ENCODE measurements at regions not wholly inside any gene's neighbourhood (a gene's known extent, or its start where the extent isn't known, plus 50 kb on each side); places are given as distances from the start of the nearest gene placed in this dataset.

GRCh38 chr3:177899275-177900067, 636.8 kb upstream of the KCNMB2 start:
- Histone ChIP-seq H3K27ac (ENCODE audit: low read depth in 1 of 2, low read length in 2 of 2) (no peak overlapping the region), H3K9ac (ENCODE audit: low read depth in 1 of 2, low read length in 2 of 2) (no peak overlapping the region), H3K9me3 (ENCODE audit: control insufficient read depth in 4 of 4, low read length in 3 of 4) (peaks cover 11 to 23% (median 16%) of the 10 kb centered on the region in 4 donors), H3K4me3 (ENCODE audit: low read depth in 1 of 3, low read length in 3 of 3) (peak overlapping the region in 1 of 3 donors; percentile 7), H3K27me3 (ENCODE audit: control insufficient read depth in 4 of 4, insufficient read depth in 4 of 4, low read length in 3 of 4) (no peaks in the 10 kb centered on the region), H3K4me1 (ENCODE audit: control insufficient read depth in 4 of 4, insufficient read depth in 4 of 4, low read length in 3 of 4) (no peaks in the 10 kb centered on the region), H3K36me3 (ENCODE audit: control insufficient read depth in 4 of 4, insufficient read depth in 3 of 4, low read depth in 1 of 4, low read length in 3 of 4) (peaks cover 0 to 13% (median 5%) of the 10 kb centered on the region in 4 donors)
- DNase-seq (ENCODE audit: low spot score): no peak
- WGBS: 98% methylated on average over 9 of the region's 9 CpGs
- TF ChIP-seq TAF1 (conservative IDR thresholded peaks at IDR 0.05) (no peak), REST (IDR thresholded peaks at IDR 0.05) (no peak), FOXA1 (IDR thresholded peaks at IDR 0.05) (no peak), GABPA (IDR thresholded peaks at IDR 0.05 in 1 of 2, conservative IDR thresholded peaks at IDR 0.05 in 1 of 2) (no peak), HNF4G (IDR thresholded peaks at IDR 0.05) (no peak), SP1 (IDR thresholded peaks at IDR 0.05) (no peak), RXRA (IDR thresholded peaks at IDR 0.05) (no peak), YY1 (IDR thresholded peaks at IDR 0.05) (no peak), FOXA2 (IDR thresholded peaks at IDR 0.05) (no peak), EGR1 (IDR thresholded peaks at IDR 0.05; ENCODE audit: low read depth in 2 of 2) (no peak), RAD21 (IDR thresholded peaks at IDR 0.05) (no peak), JUND (IDR thresholded peaks at IDR 0.05) (no peak), HNF4A (conservative IDR thresholded peaks at IDR 0.05) (no peak), NR2F2 (IDR thresholded peaks at IDR 0.05) (no peak)
- TF ChIP-seq, protein P1, sequence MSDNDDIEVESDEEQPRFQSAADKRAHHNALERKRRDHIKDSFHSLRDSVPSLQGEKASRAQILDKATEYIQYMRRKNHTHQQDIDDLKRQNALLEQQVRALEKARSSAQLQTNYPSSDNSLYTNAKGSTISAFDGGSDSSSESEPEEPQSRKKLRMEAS (IDR thresholded peaks at IDR 0.05): no peak
- TF ChIP-seq, protein P2, sequence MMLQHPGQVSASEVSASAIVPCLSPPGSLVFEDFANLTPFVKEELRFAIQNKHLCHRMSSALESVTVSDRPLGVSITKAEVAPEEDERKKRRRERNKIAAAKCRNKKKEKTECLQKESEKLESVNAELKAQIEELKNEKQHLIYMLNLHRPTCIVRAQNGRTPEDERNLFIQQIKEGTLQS (IDR thresholded peaks at IDR 0.05): no peak
- TF ChIP-seq, protein P3, sequence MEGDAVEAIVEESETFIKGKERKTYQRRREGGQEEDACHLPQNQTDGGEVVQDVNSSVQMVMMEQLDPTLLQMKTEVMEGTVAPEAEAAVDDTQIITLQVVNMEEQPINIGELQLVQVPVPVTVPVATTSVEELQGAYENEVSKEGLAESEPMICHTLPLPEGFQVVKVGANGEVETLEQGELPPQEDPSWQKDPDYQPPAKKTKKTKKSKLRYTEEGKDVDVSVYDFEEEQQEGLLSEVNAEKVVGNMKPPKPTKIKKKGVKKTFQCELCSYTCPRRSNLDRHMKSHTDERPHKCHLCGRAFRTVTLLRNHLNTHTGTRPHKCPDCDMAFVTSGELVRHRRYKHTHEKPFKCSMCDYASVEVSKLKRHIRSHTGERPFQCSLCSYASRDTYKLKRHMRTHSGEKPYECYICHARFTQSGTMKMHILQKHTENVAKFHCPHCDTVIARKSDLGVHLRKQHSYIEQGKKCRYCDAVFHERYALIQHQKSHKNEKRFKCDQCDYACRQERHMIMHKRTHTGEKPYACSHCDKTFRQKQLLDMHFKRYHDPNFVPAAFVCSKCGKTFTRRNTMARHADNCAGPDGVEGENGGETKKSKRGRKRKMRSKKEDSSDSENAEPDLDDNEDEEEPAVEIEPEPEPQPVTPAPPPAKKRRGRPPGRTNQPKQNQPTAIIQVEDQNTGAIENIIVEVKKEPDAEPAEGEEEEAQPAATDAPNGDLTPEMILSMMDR (IDR thresholded peaks at IDR 0.05; ENCODE audit: low read depth, low read length, missing input control): no peak
- TF ChIP-seq, protein P4, sequence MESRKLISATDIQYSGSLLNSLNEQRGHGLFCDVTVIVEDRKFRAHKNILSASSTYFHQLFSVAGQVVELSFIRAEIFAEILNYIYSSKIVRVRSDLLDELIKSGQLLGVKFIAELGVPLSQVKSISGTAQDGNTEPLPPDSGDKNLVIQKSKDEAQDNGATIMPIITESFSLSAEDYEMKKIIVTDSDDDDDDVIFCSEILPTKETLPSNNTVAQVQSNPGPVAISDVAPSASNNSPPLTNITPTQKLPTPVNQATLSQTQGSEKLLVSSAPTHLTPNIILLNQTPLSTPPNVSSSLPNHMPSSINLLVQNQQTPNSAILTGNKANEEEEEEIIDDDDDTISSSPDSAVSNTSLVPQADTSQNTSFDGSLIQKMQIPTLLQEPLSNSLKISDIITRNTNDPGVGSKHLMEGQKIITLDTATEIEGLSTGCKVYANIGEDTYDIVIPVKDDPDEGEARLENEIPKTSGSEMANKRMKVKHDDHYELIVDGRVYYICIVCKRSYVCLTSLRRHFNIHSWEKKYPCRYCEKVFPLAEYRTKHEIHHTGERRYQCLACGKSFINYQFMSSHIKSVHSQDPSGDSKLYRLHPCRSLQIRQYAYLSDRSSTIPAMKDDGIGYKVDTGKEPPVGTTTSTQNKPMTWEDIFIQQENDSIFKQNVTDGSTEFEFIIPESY (IDR thresholded peaks at IDR 0.05): no peak
